SU-DHL-6 (cell line): ENCODE measurements at regions not wholly inside any gene's neighbourhood (a gene's known extent, or its start where the extent isn't known, plus 50 kb on each side); places are given as distances from the start of the nearest gene placed in this dataset.

Experiments used
- CTCF ChIP-seq: fragments of 200-600 bp; sonication (generic); IDR thresholded peaks from one replicate; pipeline ENCODE4 v1.5.1; 2017; ENCODE audit warnings: antibody characterized with exemption, mild to moderate bottlenecking, low read length, moderate library complexity; ENCODE audit not compliant: insufficient read depth, poor library complexity, severe bottlenecking
- EZH2phosphoT487 ChIP-seq: fragments of 200-600 bp; sonication (generic), shearing (Covaris generic); conservative IDR thresholded peaks from 2 replicates; pipeline ENCODE4 v1.6.1; 2018; ENCODE audit warnings: mild to moderate bottlenecking, antibody characterized with exemption, low read length, moderate library complexity, mixed read lengths

GRCh38 chr11:115580416-115580815 lies 76.2 kb upstream of the CADM1 start:
- no peak for TF ChIP-seq CTCF
- no peak for TF ChIP-seq EZH2phosphoT487
